ENCODE measurements at regions not wholly inside any gene's neighbourhood (a gene's known extent, or its start where the extent isn't known, plus 50 kb on each side); places are given as distances from the start of the nearest gene placed in this dataset.

DNA sequence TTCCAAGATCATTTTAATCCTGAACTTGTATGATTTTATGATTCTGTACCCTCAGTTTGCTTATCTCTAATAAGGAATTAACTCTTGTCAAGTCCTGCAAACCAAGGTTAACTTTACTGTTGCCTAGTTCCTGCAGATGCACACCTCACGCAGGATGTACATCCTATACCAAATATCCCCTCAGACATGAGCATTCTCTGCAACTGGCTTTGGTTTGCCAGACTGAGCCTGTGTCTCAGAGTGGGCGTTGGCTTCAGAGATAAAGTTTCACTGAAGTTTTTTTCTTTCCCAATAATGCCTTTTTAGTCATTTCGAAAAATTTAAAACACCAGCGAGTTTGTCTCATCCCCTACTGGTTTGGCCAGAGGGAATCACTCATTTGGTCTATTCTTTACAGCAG is 173.9 kb downstream of the NR2F2 start:
- H3K79me1 ChIP-seq (ENCODE audit: low read depth, low read length), result no peaks in the 10 kb centered on the region
- no peak overlapping the region for H3K4me3 ChIP-seq (ENCODE audit: low read length in 2 of 2)
- H3K14ac ChIP-seq (ENCODE audit: low read length), result no peak overlapping the region
- WGBS, 2 donors (ENCODE audit: extremely low coverage in 2 of 2, insufficient read length in 2 of 2, insufficient replicate concordance in 1 of 2), result no CpG with 5 or more reads among the region's 4 CpGs
- H3K9me3 ChIP-seq (replicated peaks in 1 of 2; ENCODE audit: control insufficient read depth in 2 of 2, insufficient read depth in 1 of 2, low read depth in 1 of 2, low read length in 2 of 2), result no peaks in the 10 kb centered on the region
- no peak overlapping the region for H2BK5ac ChIP-seq (ENCODE audit: low read length)
- no peaks in the 10 kb centered on the region for H3K27me3 ChIP-seq (ENCODE audit: control insufficient read depth in 3 of 3, insufficient read depth in 3 of 3, low read depth in 1 of 3, low read length in 3 of 3)
- no peak overlapping the region for H3K4ac ChIP-seq (ENCODE audit: low read length)
- no peak overlapping the region for H2AK5ac ChIP-seq (ENCODE audit: low read depth, low read length)
- H3K18ac ChIP-seq (ENCODE audit: low read length), result no peak overlapping the region
- H2BK12ac ChIP-seq (ENCODE audit: low read length), result no peak overlapping the region
- H3K9ac ChIP-seq (ENCODE audit: low read depth, low read length, poor library complexity), result no peak overlapping the region
- no peak overlapping the region for H2BK120ac ChIP-seq (ENCODE audit: low read depth, low read length)
- H3K27ac ChIP-seq (replicated peaks; ENCODE audit: low read length), result no peak overlapping the region
- H2BK15ac ChIP-seq (ENCODE audit: low read length), result no peak overlapping the region
- no peak overlapping the region for H2AFZ ChIP-seq (ENCODE audit: low read length)
- no peak for DNase-seq (ENCODE audit: low spot score)
- no peak overlapping the region for H4K8ac ChIP-seq (ENCODE audit: low read depth, low read length)
- peaks cover 0 to 10% of the 10 kb centered on the region in 2 donors for H3K4me1 ChIP-seq (ENCODE audit: control insufficient read depth in 2 of 2, insufficient read depth in 1 of 2, low read depth in 1 of 2, low read length in 2 of 2)
- H3K23ac ChIP-seq (ENCODE audit: low read depth, low read length, poor library complexity), result no peak overlapping the region
- H4K91ac ChIP-seq (ENCODE audit: low read depth, low read length, poor library complexity), result no peak overlapping the region
- no peak overlapping the region for H3K4me2 ChIP-seq (ENCODE audit: insufficient read depth, low read length, poor library complexity, severe bottlenecking)
- no peaks in the 10 kb centered on the region for H3K36me3 ChIP-seq (replicated peaks in 1 of 2; ENCODE audit: control insufficient read depth in 2 of 2, insufficient read depth in 2 of 2, low read length in 2 of 2)

DNA sequence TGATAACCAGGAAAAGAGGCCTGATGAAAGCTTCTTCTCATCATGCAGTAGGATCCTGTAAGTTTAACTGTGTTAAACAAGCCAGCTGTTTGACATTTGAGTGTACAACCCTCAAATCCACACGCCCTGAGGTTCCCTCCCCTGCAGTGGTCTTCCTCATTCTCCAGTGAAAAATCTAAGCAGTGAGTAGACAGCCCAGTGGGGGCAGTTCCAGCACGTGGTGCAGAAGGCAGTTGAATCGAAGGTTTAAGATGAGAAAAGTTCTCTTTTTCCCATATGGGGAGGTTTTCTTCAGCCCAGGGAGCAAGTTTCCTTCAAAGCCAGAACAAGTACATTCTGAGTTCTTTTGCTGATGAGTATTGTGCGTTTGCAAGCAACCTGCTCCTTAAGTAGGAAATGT is 174.5 kb downstream of the NR2F2 start:
- H3K9me3 ChIP-seq (replicated peaks in 1 of 2; ENCODE audit: control insufficient read depth in 2 of 2, insufficient read depth in 1 of 2, low read depth in 1 of 2, low read length in 2 of 2), result no peaks in the 10 kb centered on the region
- no peak overlapping the region for H2AK5ac ChIP-seq (ENCODE audit: low read depth, low read length)
- H3K4ac ChIP-seq (ENCODE audit: low read length), result no peak overlapping the region
- no peak overlapping the region for H2AFZ ChIP-seq (ENCODE audit: low read length)
- H3K79me1 ChIP-seq (ENCODE audit: low read depth, low read length), result no peaks in the 10 kb centered on the region
- no peaks in the 10 kb centered on the region for H3K27me3 ChIP-seq (ENCODE audit: control insufficient read depth in 3 of 3, insufficient read depth in 3 of 3, low read depth in 1 of 3, low read length in 3 of 3)
- no peak overlapping the region for H3K18ac ChIP-seq (ENCODE audit: low read length)
- H3K9ac ChIP-seq (ENCODE audit: low read depth, low read length, poor library complexity), result no peak overlapping the region
- no peak overlapping the region for H3K4me3 ChIP-seq (ENCODE audit: low read length in 2 of 2)
- no peak overlapping the region for H3K14ac ChIP-seq (ENCODE audit: low read length)
- no peaks in the 10 kb centered on the region for H3K36me3 ChIP-seq (replicated peaks in 1 of 2; ENCODE audit: control insufficient read depth in 2 of 2, insufficient read depth in 2 of 2, low read length in 2 of 2)
- H4K91ac ChIP-seq (ENCODE audit: low read depth, low read length, poor library complexity), result no peak overlapping the region
- no peak for DNase-seq (ENCODE audit: low spot score)
- H2BK120ac ChIP-seq (ENCODE audit: low read depth, low read length), result no peak overlapping the region
- no peak overlapping the region for H3K4me2 ChIP-seq (ENCODE audit: insufficient read depth, low read length, poor library complexity, severe bottlenecking)
- H3K27ac ChIP-seq (replicated peaks; ENCODE audit: low read length), result no peak overlapping the region
- no peak overlapping the region for H2BK15ac ChIP-seq (ENCODE audit: low read length)
- no peak overlapping the region for H3K23ac ChIP-seq (ENCODE audit: low read depth, low read length, poor library complexity)
- no peak overlapping the region for H2BK5ac ChIP-seq (ENCODE audit: low read length)
- no CpG with 5 or more reads among the region's 4 CpGs for WGBS, 2 donors (ENCODE audit: extremely low coverage in 2 of 2, insufficient read length in 2 of 2, insufficient replicate concordance in 1 of 2)
- H4K8ac ChIP-seq (ENCODE audit: low read depth, low read length), result no peak overlapping the region
- no peak overlapping the region for H2BK12ac ChIP-seq (ENCODE audit: low read length)
- H3K4me1 ChIP-seq (ENCODE audit: control insufficient read depth in 2 of 2, insufficient read depth in 1 of 2, low read depth in 1 of 2, low read length in 2 of 2), result peaks cover 0 to 10% of the 10 kb centered on the region in 2 donors

DNA sequence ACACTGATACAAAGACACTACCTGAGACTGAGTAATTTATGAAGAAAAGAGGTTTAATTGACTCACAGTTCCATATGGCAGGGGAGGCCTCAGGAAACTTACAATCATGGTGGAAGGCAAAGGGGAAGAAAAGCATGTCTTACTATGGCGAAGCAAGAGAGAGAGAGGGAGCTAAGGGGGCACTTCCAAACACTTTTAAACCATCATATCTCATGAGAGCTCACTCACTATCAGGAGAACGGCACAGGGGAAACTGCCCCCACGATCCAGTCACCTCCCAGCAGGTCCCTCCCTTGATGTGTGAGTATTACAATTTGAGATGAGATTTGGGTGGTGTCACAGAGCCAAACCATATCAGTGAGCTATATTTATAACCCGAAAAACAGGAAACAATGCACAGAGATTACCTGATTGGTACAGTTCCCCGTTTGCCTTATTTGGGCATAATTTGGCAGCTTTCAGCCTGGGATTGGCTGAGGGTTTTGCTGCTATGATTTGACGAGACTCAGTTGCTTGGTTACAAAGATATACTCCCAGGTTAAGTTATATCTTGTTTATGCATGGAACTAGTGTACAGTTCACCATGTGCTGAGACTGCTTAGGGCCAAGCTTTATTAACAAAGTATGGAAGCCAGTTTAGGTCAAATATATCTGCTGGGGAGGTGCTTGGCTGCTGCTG is 184.2 kb downstream of the NR2F2 start:
- Histone ChIP-seq H2BK15ac (ENCODE audit: low read length) (no peak overlapping the region), H3K27me3 (ENCODE audit: control insufficient read depth in 3 of 3, insufficient read depth in 3 of 3, low read depth in 1 of 3, low read length in 3 of 3) (no peaks in the 10 kb centered on the region), H3K23ac (ENCODE audit: low read depth, low read length, poor library complexity) (no peak overlapping the region), H3K18ac (ENCODE audit: low read length) (no peak overlapping the region), H4K8ac (ENCODE audit: low read depth, low read length) (no peak overlapping the region), H3K4me3 (ENCODE audit: low read length in 2 of 2) (no peak overlapping the region), H3K36me3 (replicated peaks in 1 of 2; ENCODE audit: control insufficient read depth in 2 of 2, insufficient read depth in 2 of 2, low read length in 2 of 2) (no peaks in the 10 kb centered on the region), H2BK120ac (ENCODE audit: low read depth, low read length) (no peak overlapping the region), H3K9ac (ENCODE audit: low read depth, low read length, poor library complexity) (no peak overlapping the region), H3K4me1 (ENCODE audit: control insufficient read depth in 2 of 2, insufficient read depth in 1 of 2, low read depth in 1 of 2, low read length in 2 of 2) (no peaks in the 10 kb centered on the region), H3K27ac (replicated peaks; ENCODE audit: low read length) (no peak overlapping the region), H2BK5ac (ENCODE audit: low read length) (no peak overlapping the region), H2BK12ac (ENCODE audit: low read length) (no peak overlapping the region), H3K14ac (ENCODE audit: low read length) (no peak overlapping the region), H2AFZ (ENCODE audit: low read length) (no peak overlapping the region), H3K4me2 (ENCODE audit: insufficient read depth, low read length, poor library complexity, severe bottlenecking) (no peak overlapping the region), H3K79me1 (ENCODE audit: low read depth, low read length) (no peaks in the 10 kb centered on the region), H3K9me3 (replicated peaks in 1 of 2; ENCODE audit: control insufficient read depth in 2 of 2, insufficient read depth in 1 of 2, low read depth in 1 of 2, low read length in 2 of 2) (no peaks in the 10 kb centered on the region), H4K91ac (ENCODE audit: low read depth, low read length, poor library complexity) (no peak overlapping the region), H2AK5ac (ENCODE audit: low read depth, low read length) (no peak overlapping the region), H3K4ac (ENCODE audit: low read length) (no peak overlapping the region)
- no CpG with 5 or more reads among the region's 6 CpGs for WGBS, 2 donors (ENCODE audit: extremely low coverage in 2 of 2, insufficient read length in 2 of 2, insufficient replicate concordance in 1 of 2)
- DNase-seq (ENCODE audit: low spot score), result no peak

DNA sequence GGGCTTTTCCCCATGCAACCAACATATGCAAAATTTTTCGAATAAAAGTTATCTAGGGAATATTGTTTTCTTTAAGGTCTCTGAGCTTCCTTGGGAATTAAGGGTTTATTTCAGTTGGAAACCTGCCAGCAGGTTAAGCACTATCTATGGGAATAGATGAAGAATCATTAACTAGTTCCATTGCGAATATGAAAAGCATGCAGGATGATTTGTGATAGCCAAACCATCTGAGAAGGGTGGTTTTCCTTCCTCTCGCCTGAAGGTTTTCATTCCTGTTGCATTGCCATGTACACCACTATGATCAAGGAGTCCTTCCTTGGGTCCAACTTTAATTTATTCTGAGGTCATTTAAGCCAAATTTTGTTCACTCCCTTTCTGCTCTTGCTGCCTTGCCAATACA is 184.9 kb downstream of the NR2F2 start:
- Histone ChIP-seq H2BK15ac (ENCODE audit: low read length) (no peak overlapping the region), H3K36me3 (replicated peaks in 1 of 2; ENCODE audit: control insufficient read depth in 2 of 2, insufficient read depth in 2 of 2, low read length in 2 of 2) (no peaks in the 10 kb centered on the region), H2AFZ (ENCODE audit: low read length) (no peak overlapping the region), H2BK120ac (ENCODE audit: low read depth, low read length) (no peak overlapping the region), H3K27ac (replicated peaks; ENCODE audit: low read length) (no peak overlapping the region), H2BK5ac (ENCODE audit: low read length) (no peak overlapping the region), H3K4me1 (ENCODE audit: control insufficient read depth in 2 of 2, insufficient read depth in 1 of 2, low read depth in 1 of 2, low read length in 2 of 2) (no peaks in the 10 kb centered on the region), H3K4ac (ENCODE audit: low read length) (no peak overlapping the region), H3K14ac (ENCODE audit: low read length) (no peak overlapping the region), H3K4me2 (ENCODE audit: insufficient read depth, low read length, poor library complexity, severe bottlenecking) (no peak overlapping the region), H3K27me3 (ENCODE audit: control insufficient read depth in 3 of 3, insufficient read depth in 3 of 3, low read depth in 1 of 3, low read length in 3 of 3) (no peaks in the 10 kb centered on the region), H4K8ac (ENCODE audit: low read depth, low read length) (no peak overlapping the region), H3K9ac (ENCODE audit: low read depth, low read length, poor library complexity) (no peak overlapping the region), H3K4me3 (ENCODE audit: low read length in 2 of 2) (no peak overlapping the region), H4K91ac (ENCODE audit: low read depth, low read length, poor library complexity) (no peak overlapping the region), H2AK5ac (ENCODE audit: low read depth, low read length) (no peak overlapping the region), H3K18ac (ENCODE audit: low read length) (no peak overlapping the region), H3K23ac (ENCODE audit: low read depth, low read length, poor library complexity) (no peak overlapping the region), H3K9me3 (replicated peaks in 1 of 2; ENCODE audit: control insufficient read depth in 2 of 2, insufficient read depth in 1 of 2, low read depth in 1 of 2, low read length in 2 of 2) (no peaks in the 10 kb centered on the region), H2BK12ac (ENCODE audit: low read length) (no peak overlapping the region), H3K79me1 (ENCODE audit: low read depth, low read length) (no peaks in the 10 kb centered on the region)
- WGBS, 2 donors (ENCODE audit: extremely low coverage in 2 of 2, insufficient read length in 2 of 2, insufficient replicate concordance in 1 of 2), result no CpG with 5 or more reads among the region's 3 CpGs
- no peak for DNase-seq (ENCODE audit: low spot score)
